ENCODE measurements at regions not wholly inside any gene's neighbourhood (a gene's known extent, or its start where the extent isn't known, plus 50 kb on each side); places are given as distances from the start of the nearest gene placed in this dataset.

DNA sequence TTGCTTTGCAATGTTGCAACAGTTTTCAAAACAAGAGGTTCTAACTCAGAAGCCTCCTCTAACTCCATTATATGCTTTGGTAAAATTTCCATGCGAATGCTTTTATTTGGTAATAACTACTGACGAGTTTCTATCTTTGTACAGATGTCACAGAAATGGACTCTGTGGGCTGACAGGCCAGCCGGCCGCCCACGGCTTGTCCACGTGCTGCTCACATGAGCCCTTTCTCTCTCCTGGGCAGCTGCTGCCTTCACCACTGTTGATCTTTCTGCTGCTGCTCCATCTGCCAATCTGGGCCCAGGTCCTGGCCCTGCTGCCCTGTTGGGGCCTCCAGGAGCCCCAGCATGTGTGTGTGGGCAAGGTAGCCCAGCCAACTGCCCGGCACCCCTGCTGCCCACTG is 168.2 kb upstream of the TMEM132C start:
- no peaks in the 10 kb centered on the region for H3K23me2 ChIP-seq (ENCODE audit: insufficient read length, low read depth, low read length, poor library complexity, severe bottlenecking)
- H3K14ac ChIP-seq (ENCODE audit: insufficient read depth, low read length), result no peak overlapping the region
- no peak overlapping the region for H2BK12ac ChIP-seq (ENCODE audit: insufficient read length, low read depth, low read length)
- no peaks in the 10 kb centered on the region for H3K9me3 ChIP-seq (ENCODE audit: control insufficient read depth, low read depth, low read length)
- H3K4me2 ChIP-seq (ENCODE audit: insufficient read depth, insufficient read length, low read length), result no peak overlapping the region
- H2AFZ ChIP-seq (ENCODE audit: low read length), result no peak overlapping the region
- no peaks in the 10 kb centered on the region for H3K4me1 ChIP-seq (ENCODE audit: insufficient read depth, low read length)
- peaks cover 9% of the 10 kb centered on the region for H3K27me3 Mint-ChIP-seq (ENCODE audit: low read depth)
- H2BK20ac ChIP-seq (ENCODE audit: low read depth, low read length, poor library complexity, severe bottlenecking), result no peak overlapping the region
- H2BK5ac ChIP-seq (ENCODE audit: insufficient read length, low read length), result no peak overlapping the region
- no peak overlapping the region for H3K18ac ChIP-seq (ENCODE audit: insufficient read length, low read depth, low read length)
- DNase-seq, result peak; percentile 20
- H2BK120ac ChIP-seq (ENCODE audit: low read depth, low read length, poor library complexity, severe bottlenecking), result no peak overlapping the region
- no peaks in the 10 kb centered on the region for H3K79me1 ChIP-seq (ENCODE audit: insufficient read depth, low read depth, low read length, poor library complexity, severe bottlenecking)
- no peak overlapping the region for H3K27ac ChIP-seq (ENCODE audit: insufficient read length, low read depth, low read length)
- H4K5ac ChIP-seq (ENCODE audit: insufficient read length, low read depth, low read length), result no peak overlapping the region
- H4K20me1 ChIP-seq (ENCODE audit: control insufficient read depth, insufficient read depth, insufficient read length), result no peaks in the 10 kb centered on the region
- no CpG with 5 or more reads among the region's 7 CpGs for WGBS (ENCODE audit: extremely low coverage, insufficient read length, low lambda C conversion rate)
- H4K8ac ChIP-seq (replicated peaks; ENCODE audit: insufficient read length, low read depth, low read length), result no peak overlapping the region
- H3K27me3 ChIP-seq (ENCODE audit: insufficient read depth, low read length), result no peaks in the 10 kb centered on the region
- H3K27ac Mint-ChIP-seq, result no peak overlapping the region
- no peak overlapping the region for H3K56ac ChIP-seq (ENCODE audit: insufficient read length, low read depth, low read length)
- no peak overlapping the region for H3K4me3 Mint-ChIP-seq
- no peaks in the 10 kb centered on the region; a peak in 1 of 7 replicates for H3K36me3 Mint-ChIP-seq (ENCODE audit: insufficient read depth in 1 of 3, low read depth in 3 of 3)
- H3K9ac ChIP-seq (ENCODE audit: extremely low read depth, insufficient read length, low read length), result no peak overlapping the region
- H4K91ac ChIP-seq (ENCODE audit: insufficient read length, low read depth, low read length), result no peak overlapping the region
- no peaks in the 10 kb centered on the region for H3K4me1 Mint-ChIP-seq
- H3K9me3 Mint-ChIP-seq, result peaks cover 2 to 6% of the 10 kb centered on the region in 2 experiments; a peak in 2 of 5 replicates
- no peak overlapping the region for H2AK5ac ChIP-seq (ENCODE audit: insufficient read length, low read length)
- H3K23ac ChIP-seq (ENCODE audit: insufficient read length, low read depth, low read length), result no peak overlapping the region
- TF ChIP-seq, protein P1, sequence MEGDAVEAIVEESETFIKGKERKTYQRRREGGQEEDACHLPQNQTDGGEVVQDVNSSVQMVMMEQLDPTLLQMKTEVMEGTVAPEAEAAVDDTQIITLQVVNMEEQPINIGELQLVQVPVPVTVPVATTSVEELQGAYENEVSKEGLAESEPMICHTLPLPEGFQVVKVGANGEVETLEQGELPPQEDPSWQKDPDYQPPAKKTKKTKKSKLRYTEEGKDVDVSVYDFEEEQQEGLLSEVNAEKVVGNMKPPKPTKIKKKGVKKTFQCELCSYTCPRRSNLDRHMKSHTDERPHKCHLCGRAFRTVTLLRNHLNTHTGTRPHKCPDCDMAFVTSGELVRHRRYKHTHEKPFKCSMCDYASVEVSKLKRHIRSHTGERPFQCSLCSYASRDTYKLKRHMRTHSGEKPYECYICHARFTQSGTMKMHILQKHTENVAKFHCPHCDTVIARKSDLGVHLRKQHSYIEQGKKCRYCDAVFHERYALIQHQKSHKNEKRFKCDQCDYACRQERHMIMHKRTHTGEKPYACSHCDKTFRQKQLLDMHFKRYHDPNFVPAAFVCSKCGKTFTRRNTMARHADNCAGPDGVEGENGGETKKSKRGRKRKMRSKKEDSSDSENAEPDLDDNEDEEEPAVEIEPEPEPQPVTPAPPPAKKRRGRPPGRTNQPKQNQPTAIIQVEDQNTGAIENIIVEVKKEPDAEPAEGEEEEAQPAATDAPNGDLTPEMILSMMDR (conservative IDR thresholded peaks at IDR 0.05), result no peak
- H2BK15ac ChIP-seq (ENCODE audit: low read depth, low read length), result no peak overlapping the region
- no peaks in the 10 kb centered on the region for H3K79me2 ChIP-seq (ENCODE audit: insufficient read depth, low read length)
- no peak overlapping the region for H3T11ph ChIP-seq (ENCODE audit: low read length)
- H3K4ac ChIP-seq (ENCODE audit: low read depth, low read length), result no peak overlapping the region

Data from H9 (cell line).